CD4-positive, alpha-beta T cell treated with Interferon alpha-2 for 1 hour (primary cell): ENCODE measurements at regions not wholly inside any gene's neighbourhood (a gene's known extent, or its start where the extent isn't known, plus 50 kb on each side); places are given as distances from the start of the nearest gene placed in this dataset.
"Not testable (repeated sequence)": the region's sequence is repeated elsewhere in the genome, so short reads cannot be mapped to it uniquely, and the experiment has no call there.

Source experiments
- DNase-seq, 2 donors: peaks; one replicate each; pipeline ENCODE4 v3.0.0-alpha.2; 2020 to 2022

DNA sequence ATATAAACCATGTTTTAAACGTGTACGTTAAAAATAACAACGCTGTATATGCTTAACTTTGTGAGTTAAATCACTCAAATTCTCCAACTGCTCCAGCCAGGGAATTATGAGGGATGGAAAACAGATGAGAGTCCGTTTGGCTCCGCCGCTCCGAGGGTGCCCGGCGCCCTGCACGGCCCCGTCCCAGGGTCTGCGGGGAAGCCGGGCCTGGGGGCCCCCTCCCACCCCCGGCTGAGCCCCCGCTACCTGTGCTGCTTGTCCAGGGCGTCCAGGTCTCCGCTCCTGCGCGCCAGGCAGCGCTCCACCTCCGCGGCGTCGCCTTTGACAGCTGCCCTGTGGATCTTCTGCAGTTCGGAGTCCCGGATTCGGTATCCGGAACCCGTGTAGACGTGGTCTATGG, 415.5 kb downstream of the FOXD4L4 start:
- DNase-seq, result not testable (repeated sequence)

DNA sequence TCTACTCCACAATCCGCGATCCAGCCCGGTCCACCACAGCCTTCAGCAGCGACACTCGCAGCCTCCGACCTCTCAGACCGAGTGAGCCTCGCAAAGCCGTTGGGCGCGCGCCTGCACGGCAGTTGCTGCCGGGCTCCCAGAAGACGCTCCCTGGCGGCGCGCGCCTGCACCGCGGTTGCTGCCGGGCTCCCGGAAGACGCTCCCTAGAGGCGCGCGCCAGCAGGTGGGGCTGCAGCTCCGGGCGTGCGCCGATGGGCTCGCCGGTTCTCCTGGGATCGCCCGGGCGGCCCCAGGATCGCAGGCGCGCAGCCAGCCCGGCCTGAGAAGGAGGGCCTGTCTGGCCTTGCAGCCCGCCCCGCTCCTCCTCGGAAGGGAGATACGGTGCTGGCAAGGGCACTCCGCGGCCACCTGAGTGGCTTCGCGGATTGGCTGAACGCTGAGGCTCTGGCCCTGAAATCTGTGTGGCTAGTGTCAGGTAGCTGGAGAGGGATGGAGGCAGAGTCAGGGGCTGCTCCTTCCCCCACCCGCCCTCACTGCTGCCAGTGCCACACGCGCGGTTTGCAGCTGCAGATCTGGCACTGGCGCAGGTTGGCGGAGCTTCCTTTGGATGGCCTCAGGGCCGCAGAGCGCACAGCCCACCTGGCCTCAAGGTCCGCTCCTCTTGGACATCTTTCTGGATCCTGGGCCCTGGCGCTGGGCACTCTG, 416.2 kb downstream of the FOXD4L4 start:
- DNase-seq, result peak; percentile 28 to 44

DNA sequence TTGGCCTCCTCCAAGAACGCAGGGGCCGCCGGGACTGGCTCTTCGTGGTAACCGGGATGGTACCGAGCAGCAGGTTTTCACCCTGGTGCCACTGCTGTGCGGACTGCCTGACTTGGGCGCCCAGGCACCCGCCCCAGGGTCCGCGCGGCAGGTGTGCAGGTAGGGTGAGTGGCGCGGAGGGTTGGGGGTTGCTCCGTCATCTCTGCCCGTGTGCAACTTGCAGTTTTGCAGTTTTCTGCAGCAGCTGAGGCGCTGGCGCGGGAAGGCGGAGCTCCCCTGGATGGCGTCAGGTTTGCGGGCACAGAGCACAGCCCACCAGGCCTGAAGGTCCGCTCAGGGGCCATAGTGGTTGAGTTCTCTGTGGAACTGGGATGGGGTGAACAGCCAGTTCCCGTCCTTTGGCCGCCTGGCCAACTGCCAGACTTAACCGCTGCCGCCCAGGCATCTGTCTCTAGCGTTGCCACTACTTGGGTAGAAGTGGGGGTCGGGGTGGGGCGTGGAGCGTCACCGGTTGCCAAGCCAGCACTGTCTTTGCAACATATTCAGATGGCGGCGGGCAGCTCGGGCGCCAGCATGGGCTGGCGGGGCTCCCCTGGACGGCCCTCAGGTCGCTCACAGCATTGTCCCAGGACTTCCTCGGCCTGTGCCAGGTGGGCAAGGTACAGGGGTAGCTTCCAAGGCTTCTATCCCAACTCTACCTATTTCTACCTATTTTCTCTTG, 417.2 kb downstream of the FOXD4L4 start:
- not testable (repeated sequence) for DNase-seq

DNA sequence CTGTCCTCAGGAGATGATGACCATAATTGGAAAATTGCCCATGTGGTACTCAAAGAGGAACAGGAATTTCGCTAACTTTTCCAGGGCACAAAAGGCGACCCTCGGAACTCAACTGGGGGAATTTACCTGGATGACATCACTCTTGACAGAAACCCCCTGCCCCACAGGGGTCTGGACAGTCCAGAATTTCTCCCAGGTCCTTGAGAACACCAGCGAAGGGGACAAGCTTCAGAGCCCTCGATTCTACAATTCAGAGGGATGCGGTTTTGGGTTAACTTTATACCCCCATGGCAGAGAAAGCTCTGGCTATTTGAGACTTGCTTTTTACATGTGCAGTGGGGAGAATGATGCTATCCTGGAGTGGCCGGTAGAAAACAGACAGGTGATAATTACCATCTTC, 445.4 kb downstream of the FOXD4L4 start:
- DNase-seq, result not testable (repeated sequence)

DNA sequence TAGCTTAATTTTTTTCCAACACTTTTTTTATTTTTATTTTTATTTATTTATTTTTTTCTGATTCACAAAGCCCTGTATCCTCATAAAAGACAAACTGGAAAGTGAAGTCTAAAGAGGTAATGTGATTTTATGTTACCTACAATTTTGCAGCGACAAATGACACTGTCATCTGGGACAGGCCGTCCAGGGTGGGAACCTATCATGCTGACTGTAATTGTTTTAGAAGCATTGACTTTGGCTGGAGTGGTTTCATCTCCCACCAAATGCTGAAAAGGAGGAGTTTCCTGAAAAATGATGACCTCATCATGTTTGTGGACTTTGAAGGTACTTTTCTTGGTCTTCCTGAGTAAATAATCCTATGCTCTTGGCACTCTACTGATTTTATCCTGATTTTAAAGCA, 446.7 kb downstream of the FOXD4L4 start:
- DNase-seq, result not testable (repeated sequence)

DNA sequence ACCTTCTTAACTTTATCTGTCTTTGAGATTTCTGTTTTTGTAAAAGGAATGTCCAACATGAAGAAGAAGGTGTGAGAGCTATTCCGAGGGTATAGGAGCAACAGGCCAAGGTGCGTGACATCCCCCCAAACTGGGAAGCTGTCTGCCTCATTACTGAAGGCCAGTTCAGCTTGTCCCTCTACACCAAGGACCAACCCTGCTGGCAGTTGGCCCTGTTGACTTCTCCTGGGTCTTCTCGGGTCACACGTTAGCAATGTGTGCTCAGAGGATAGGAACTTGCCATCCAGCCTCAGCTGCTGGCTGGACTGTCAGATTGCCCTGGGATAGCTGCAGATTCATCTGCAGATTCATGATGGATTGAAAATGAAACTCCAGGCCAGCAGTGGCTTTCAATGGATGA, 460.3 kb downstream of the FOXD4L4 start:
- DNase-seq, result not testable (repeated sequence)

DNA sequence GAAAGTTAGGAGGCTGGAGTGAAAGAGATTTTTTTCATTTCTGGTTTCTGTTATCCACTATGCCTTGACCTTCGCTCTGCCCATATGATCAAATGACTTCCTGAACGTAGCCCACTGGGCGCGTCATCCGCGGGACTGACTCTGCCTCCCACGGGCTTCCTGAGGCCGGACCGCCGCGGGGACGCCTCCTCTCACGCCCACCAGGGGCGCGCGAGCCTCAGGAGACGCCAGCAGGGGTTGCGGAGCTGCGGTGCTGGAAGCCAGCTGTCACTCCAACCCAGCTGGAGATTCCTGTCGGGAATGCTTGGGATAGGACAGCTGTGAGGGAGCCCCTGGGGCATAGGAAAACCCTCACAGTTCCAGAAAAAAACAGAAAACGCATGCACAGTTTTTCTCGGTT, 461.5 kb downstream of the FOXD4L4 start:
- not testable (repeated sequence) for DNase-seq

DNA sequence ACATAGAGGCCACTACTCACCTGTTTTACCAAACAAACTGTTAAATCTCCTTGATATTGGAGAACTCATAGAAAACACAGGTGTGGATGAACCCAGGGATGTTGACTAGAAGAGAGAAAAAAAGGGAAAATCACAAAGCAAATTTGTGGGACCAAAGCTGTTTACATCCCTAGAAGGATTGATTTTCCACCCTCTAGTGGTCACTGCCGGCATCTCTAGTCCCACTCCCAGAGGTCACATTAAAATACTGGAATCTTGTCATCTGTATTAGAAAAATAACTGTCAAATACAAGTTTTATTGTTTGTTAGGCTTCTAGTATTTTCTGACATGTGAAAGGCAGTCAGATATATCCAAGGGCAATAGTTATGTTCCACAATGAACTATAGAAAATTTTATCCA, 469.7 kb downstream of the FOXD4L4 start:
- not testable (repeated sequence) for DNase-seq

DNA sequence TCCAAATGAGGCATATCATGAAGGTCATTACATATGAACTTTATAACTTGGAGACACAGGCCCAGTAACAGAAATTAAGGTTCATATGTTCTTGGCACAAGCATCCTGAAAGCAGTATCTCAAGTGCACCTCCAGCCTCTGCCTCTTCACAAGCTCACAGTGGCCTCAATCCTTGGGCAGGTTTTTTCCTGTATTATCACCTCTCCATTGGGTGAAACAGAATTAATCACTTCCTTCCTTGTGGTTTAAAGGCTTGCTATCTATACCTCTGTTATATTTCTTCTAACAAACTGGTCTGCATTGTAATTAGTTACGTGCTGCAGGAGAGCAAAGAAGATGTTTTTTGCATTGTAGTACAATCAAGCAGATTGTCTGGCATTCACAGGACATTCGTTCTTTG, 471.0 kb downstream of the FOXD4L4 start:
- not testable (repeated sequence) for DNase-seq

DNA sequence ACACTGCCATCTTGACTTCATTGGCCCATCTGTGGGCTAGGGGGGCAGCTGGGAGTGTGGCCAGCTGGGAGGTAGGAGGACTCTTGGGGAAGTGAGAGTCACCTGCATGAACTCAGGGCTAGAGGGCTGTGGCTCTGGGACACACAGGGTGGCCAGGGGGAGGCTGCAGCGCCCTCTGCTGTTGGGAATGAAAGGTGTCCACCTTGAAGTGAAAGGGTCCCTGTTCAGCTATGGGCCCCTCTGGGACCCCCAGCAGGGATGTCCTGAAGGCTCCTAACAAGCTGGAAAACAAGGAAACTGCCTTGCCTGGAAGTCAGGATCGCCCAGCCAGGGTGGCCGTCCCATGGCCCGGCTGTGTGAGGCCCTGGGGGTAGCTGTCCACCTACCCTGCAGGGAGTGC, 507.8 kb downstream of the FOXD4L4 start:
- DNase-seq, result not testable (repeated sequence)

DNA sequence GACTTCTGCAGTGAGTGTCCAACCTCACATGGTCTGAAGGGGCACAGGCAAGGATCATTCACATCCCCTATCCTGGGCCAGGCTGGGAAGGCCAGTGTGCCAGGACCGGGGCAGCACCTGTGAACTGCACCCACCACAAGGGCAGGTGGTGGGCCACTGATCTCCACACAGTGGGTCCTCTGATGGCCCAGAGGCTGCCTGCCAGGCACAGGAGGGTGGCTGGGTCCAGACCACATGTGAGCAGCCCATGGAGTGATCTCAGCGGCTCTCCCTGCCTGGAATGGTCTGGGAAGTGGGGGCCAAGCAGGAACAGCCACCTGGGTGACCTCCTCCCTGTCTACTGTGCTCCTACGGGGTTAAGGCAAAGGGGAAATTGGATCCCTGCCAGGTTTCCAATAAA, 508.5 kb downstream of the FOXD4L4 start:
- DNase-seq, result not testable (repeated sequence)

DNA sequence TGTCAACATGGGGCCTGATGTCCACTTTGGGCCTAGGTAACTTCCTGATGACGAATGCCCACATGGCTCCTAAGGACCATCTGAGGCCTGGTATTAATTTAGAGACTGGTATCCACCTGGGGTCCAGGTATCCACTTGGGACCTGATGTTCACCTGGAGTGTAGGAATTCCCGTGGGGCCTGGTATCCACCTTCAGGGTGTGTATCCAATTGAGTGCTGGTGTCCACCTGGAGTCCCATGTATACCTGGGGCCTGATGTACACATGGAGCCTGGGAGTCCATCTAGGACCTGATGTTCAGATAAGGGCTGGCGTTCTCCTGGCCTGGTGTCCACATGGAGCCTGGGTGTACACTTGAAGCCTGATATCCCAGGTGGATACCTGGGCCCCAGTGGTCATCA, 520.6 kb downstream of the FOXD4L4 start:
- not testable (repeated sequence) for DNase-seq

DNA sequence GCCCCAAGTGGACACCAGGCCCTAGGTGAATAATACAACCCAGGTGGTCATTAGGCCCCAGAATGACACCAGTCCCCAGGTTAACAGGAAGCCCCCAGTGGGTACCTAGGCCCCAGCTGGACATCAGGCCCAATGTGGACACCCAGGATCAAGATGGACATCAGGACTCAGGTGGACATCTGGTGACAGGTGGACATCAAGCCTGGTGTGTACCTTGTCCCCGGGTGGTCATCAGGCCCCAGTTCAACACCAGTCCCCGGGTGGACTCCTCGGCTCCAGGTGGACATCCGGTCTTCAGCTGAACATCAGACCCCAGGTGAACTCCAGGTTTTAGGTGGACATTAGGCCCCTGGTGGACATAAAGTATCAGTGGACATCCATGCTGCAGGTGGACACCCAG, 524.6 kb downstream of the FOXD4L4 start:
- DNase-seq, result not testable (repeated sequence)

DNA sequence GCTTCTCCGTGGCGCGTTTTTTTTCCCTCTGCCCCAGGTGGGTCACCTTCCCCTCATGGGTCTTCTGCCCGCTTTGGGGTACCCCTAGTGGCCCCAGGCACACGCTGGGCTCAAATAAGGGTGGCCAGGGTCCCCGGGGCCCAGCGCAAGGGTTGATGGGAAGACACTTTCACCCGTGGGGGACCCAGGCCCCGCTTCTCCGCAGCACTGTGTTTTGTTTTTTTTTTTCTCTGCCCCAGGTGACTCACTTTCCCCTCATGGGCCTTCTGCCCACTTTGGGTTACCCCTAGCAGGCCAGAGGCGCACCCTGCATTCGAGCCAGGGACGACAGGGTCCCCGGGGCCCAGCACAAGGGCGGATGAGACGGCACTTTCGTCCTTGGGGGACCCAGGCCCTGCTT, 526.7 kb downstream of the FOXD4L4 start:
- not testable (repeated sequence) for DNase-seq

DNA sequence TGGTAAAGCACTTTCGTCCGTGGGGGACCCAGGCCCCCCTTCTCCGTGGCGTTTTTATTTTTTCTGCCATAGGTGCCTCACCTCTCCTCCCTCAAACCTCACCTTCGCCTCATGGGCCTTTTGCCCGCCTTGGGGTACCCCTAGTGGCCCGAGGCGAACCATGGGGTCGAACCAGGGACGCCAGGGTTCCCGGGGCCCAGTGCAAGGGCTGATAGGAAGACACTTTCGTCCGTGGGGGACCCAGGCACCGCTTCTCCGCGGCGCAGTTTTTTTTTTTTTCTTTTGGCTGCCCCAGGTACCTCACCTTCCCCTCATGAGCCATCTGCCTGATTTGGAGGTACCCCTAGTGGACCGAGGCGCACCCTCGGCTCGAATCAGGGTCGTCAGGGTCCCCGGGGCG, 527.8 kb downstream of the FOXD4L4 start:
- DNase-seq, result not testable (repeated sequence)

DNA sequence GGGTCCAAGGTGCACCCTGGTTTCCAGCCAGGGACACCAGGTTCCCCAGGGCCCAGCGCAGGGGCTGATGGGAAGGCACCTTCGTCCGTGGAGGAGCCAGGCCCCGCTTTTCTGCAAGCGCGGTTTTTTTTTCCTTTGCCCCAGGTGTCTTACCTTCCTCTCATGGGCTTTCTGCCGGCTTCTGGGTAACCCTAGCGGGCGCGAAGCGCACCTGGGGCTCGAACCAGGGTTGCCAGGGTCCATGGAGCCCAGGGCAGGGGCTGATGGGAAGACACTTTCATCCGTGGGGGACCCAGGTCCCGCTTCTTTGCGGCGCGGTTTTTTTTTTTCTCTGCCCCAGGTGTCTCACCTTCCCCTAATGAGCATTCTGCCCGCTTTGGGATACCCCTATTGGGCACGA, 529.3 kb downstream of the FOXD4L4 start:
- DNase-seq, result peak; percentile 22 to 47

DNA sequence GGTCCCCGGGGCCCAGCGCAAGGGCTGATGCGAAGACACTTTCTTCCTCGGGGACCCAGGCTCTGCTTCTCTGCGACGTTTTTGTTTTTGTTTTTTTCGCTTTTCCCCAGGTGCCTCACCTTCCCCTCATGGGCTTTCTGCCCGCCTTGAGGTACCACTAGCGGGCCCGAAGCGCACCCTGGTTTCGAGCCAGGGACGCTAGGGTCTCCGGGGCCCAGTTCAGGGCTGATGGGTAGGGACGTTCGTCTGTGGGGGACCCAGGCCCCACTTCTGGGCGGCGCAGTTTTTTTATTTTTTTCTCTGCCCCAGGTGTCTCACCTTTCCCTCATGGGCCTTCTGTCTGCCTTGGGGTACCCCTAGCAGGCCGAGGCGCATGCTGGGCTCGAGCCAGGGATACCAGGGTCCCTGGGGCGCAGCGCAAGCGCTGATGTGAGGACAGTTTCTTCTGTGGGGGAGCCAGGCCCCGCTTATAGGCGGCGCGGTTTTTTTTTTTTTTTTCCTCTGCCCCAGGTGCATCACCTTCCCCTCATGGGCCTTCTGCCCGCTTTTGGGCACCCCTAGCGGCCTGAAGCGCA, 530.0 kb downstream of the FOXD4L4 start:
- not testable (repeated sequence) for DNase-seq

DNA sequence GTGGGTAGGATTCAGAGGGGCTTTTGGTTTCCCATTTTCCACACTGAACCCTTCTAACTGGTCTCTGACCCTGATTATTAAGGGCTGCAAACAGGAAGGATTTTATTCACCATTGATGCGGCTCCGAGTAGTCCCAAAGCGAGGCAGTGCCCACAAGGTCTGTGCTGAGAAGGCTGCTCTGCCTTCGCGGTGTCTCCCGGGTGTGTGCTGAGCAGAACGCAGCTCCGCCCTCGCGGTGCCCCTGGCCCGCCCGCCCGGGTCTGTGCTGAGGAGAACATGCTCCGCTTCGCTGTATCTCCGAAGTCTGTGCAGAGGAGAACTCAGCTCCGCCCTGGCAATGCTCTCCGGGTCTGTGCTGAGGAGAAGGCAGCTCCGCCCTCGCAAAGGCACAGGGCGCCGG, 530.7 kb downstream of the FOXD4L4 start:
- peak; percentile 59 to 70 for DNase-seq

DNA sequence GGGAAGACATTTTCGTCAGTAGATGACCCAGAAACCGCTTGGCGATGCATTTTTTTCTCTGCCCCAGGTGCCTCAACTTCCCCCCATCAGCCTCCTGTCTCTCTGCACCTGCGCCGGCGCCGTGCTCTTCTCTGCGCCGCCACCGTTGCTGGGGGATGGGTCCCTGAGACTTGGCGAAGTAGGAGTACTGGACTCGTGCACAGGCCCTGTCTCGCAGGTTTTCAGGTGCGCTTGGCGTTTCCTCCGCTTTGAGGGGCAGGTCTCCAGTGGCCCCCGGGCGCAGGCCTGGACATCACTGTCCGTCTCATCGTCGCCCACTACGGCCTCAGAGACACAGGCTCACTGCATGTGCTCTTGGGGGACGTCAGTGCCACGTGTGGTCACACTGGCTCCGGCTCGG, 532.1 kb downstream of the FOXD4L4 start:
- peak in 1 of 2 donors; percentile 14 for DNase-seq

DNA sequence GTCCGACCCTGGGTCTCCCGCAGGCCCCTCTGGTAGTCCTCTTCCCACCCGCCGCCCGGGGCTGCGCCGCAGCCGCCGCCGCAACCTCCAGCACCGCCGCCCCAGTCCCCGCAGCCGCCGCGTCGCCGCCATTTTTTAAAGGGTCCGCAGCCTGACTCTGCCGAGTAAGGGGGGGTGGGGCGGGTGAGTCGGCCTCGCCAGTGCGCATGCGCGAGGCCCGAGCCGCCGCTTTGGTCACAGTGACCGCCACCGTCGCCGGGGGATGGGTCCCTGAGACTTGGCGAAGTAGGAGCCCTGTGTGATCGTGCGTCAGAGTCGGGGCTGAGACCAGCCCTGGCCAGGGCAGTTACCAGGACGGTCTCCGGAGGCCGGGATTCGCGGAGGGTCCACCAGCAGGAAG, 532.8 kb downstream of the FOXD4L4 start:
- DNase-seq, result peak; percentile 72 to 84

DNA sequence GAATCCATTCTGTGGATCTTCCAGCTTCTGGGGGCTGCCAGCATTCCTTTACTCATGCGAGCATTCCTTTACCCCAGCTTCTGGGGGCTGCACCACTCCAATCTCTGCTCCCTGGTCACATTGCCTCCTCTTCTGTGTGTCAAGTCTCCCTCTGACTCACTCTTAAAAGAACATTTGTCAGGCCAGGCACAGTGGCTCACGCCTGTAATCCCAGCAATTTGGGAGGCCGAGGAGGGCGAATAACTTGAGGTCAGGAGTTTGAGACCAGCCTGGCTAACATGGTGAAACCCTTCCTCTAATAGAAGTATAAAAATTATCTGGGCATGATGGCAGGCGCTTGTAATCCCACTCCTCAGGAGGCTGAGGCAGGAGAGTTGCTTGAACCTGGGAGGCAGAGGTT, 541.9 kb downstream of the FOXD4L4 start:
- not testable (repeated sequence) for DNase-seq
